Left ventricle myocardium inferior (tissue), 1 donor: ENCODE measurements at regions not wholly inside any gene's neighbourhood (a gene's known extent, or its start where the extent isn't known, plus 50 kb on each side); places are given as distances from the start of the nearest gene placed in this dataset.

Experiments used
- DNase-seq: peaks from one replicate; pipeline ENCODE4 v3.0.0-alpha.2; 2020
- H3K27ac ChIP-seq: fragments of 200-600 bp; replicated peaks from 2 replicates; pipeline ENCODE4 v1.8.0; 2021
- H3K27me3 ChIP-seq: fragments of 200-600 bp; 2 replicates; pipeline ENCODE4 v1.8.0; 2021; ENCODE audit warnings: low read depth
- H3K36me3 ChIP-seq: fragments of 200-600 bp; 2 replicates; pipeline ENCODE4 v1.8.0; 2021
- H3K4me1 ChIP-seq: fragments of 200-600 bp; 2 replicates; pipeline ENCODE4 v1.8.0; 2021
- H3K4me3 ChIP-seq: fragments of 200-600 bp; 2 replicates; pipeline ENCODE4 v1.8.0; 2021; ENCODE audit warnings: mild to moderate bottlenecking, moderate library complexity
- H3K9me3 ChIP-seq: fragments of 200-600 bp; replicated peaks from 2 replicates; pipeline ENCODE4 v1.8.0; 2021
- CTCF ChIP-seq: fragments of 200-600 bp; IDR thresholded peaks from 2 replicates; pipeline ENCODE4 v1.8.0; 2021; ENCODE audit warnings: antibody characterized with exemption, mild to moderate bottlenecking, borderline replicate concordance
- intact Hi-C: fragments of 100-400 bp; cut with micrococcal nuclease; formaldehyde crosslinking; loops from one replicate; pipeline ENCODE4 v1.11.0; 2022
- donor health status: DM: no; HTN: yes; CAD: no; lungs with severe emphysema.

- peaks cover 99% of the 10 kb centered on the region for H3K27me3 ChIP-seq
- intact Hi-C loops = no loop called here
These were observed 256.6 kb downstream of the RBFOX3 start for GRCh38 chr17:79354173-79354820.

GRCh38 chr17:79353548-79353947 is 257.3 kb downstream of the RBFOX3 start:
- peaks cover 99% of the 10 kb centered on the region for H3K27me3 ChIP-seq
- intact Hi-C loops = no loop called here
- no peak for DNase-seq

More at GRCh38 chr17:79354173-79354820, 256.6 kb downstream of the RBFOX3 start:
- no peak for TF ChIP-seq CTCF
- no peak overlapping the region for H3K27ac ChIP-seq
- no peaks in the 10 kb centered on the region for H3K9me3 ChIP-seq
- no peak overlapping the region for H3K4me3 ChIP-seq
- no peak for DNase-seq
- no peaks in the 10 kb centered on the region for H3K4me1 ChIP-seq
- no peaks in the 10 kb centered on the region for H3K36me3 ChIP-seq

DNA sequence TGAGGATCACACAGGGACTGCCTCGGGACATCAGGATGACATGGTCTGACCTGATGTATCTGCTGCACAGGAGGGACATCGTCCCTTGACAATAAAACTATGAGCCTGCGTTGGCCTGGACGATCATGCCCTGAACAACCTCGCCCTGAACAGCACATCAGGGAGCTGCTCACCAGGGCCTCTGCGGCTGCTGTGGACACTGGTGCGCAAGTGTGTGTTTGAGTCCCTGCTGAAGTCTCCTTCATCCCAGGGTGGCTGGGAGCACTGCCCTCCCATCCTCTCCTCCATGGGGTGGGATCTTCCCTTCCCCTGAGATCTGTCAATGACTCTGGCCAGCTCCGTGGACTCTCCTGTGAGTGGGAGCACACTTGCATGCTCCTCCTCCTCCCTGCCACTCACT is 257.8 kb downstream of the RBFOX3 start:
- no peak for TF ChIP-seq CTCF
- no peak overlapping the region for H3K27ac ChIP-seq
- intact Hi-C loops = no loop called here
- no peaks in the 10 kb centered on the region for H3K9me3 ChIP-seq
- no peak for DNase-seq
- H3K27me3 ChIP-seq = peaks cover 99% of the 10 kb centered on the region
- H3K4me1 ChIP-seq = no peaks in the 10 kb centered on the region
- no peaks in the 10 kb centered on the region for H3K36me3 ChIP-seq
- no peak overlapping the region for H3K4me3 ChIP-seq

More at GRCh38 chr17:79353548-79353947, 257.3 kb downstream of the RBFOX3 start:
- H3K4me3 ChIP-seq = no peak overlapping the region
- no peaks in the 10 kb centered on the region for H3K4me1 ChIP-seq
- H3K9me3 ChIP-seq = no peaks in the 10 kb centered on the region
- no peak overlapping the region for H3K27ac ChIP-seq
- H3K36me3 ChIP-seq = no peaks in the 10 kb centered on the region
- TF ChIP-seq CTCF = no peak

DNA sequence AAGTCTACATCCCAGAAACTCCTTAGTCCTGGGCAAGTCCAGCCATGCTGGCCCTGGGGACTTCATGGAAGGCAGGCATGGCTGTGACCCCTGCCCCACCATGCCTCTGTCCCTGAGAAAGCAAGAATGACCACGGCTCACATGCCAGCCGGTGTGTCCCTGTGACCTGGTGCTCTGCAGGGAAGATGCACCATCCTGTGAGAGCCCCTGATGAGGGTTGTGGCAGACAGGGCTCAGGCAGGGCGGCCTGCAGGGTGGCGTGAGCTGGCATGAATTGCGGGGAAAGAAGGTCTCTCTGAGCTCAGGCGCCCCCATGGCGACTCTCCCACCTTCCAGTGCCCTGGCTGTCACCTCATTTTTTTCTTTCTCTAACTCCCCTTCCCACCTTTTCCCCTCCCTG is 260.3 kb downstream of the RBFOX3 start:
- DNase-seq = no peak
- H3K36me3 ChIP-seq = no peaks in the 10 kb centered on the region
- H3K4me3 ChIP-seq = no peak overlapping the region
- no peak for TF ChIP-seq CTCF
- peaks cover 9% of the 10 kb centered on the region for H3K9me3 ChIP-seq
- no peak overlapping the region for H3K27ac ChIP-seq
- no peaks in the 10 kb centered on the region for H3K4me1 ChIP-seq
- intact Hi-C loops = no loop called here
- peaks cover 90% of the 10 kb centered on the region for H3K27me3 ChIP-seq

- no peak overlapping the region for H3K27ac ChIP-seq
- DNase-seq = no peak
- no peak overlapping the region for H3K4me3 ChIP-seq
- intact Hi-C loops = no loop called here
- no peaks in the 10 kb centered on the region for H3K36me3 ChIP-seq
- peaks cover 88% of the 10 kb centered on the region for H3K27me3 ChIP-seq
- peaks cover 17% of the 10 kb centered on the region for H3K9me3 ChIP-seq
- no peaks in the 10 kb centered on the region for H3K4me1 ChIP-seq
- TF ChIP-seq CTCF = no peak
These were observed 261.1 kb downstream of the RBFOX3 start for GRCh38 chr17:79349506-79350400.
